ENCODE measurements at regions not wholly inside any gene's neighbourhood (a gene's known extent, or its start where the extent isn't known, plus 50 kb on each side); places are given as distances from the start of the nearest gene placed in this dataset.

- H3K4me3 ChIP-seq (ENCODE audit: low read depth, low read length) = no peak overlapping the region
- H3K36me3 ChIP-seq (replicated peaks) = no peaks in the 10 kb centered on the region
- no peak overlapping the region for H3K27ac ChIP-seq
- no peaks in the 10 kb centered on the region for H3K27me3 ChIP-seq (replicated peaks)
- TF ChIP-seq CTCF (IDR thresholded peaks at IDR 0.05; ENCODE audit: low read depth, low read length, missing control alignments) = no peak
- no peak for DNase-seq
- in situ Hi-C loops (cut with HindIII; ENCODE audit: low pct_ligation_motif_present, low sequenced_read_pairs) = no loop called here
Measured at GRCh38 chr9:74366111-74366510, 131.0 kb upstream of the RORB start.

- Histone ChIP-seq H3K27me3 (replicated peaks) (no peaks in the 10 kb centered on the region), H3K27ac (no peak overlapping the region), H3K4me3 (ENCODE audit: low read depth, low read length) (no peak overlapping the region), H3K36me3 (replicated peaks) (no peaks in the 10 kb centered on the region)
- in situ Hi-C loops (cut with HindIII; ENCODE audit: low pct_ligation_motif_present, low sequenced_read_pairs) = no loop called here
- no peak for TF ChIP-seq CTCF (IDR thresholded peaks at IDR 0.05; ENCODE audit: low read depth, low read length, missing control alignments)
- no peak for DNase-seq
Measured at GRCh38 chr9:74369844-74370243, 127.3 kb upstream of the RORB start.

GRCh38 chr9:74373348-74373747, 123.8 kb upstream of the RORB start:
- Histone ChIP-seq H3K27ac (no peak overlapping the region), H3K27me3 (replicated peaks) (no peaks in the 10 kb centered on the region), H3K4me3 (ENCODE audit: low read depth, low read length) (no peak overlapping the region), H3K36me3 (replicated peaks) (no peaks in the 10 kb centered on the region)
- in situ Hi-C loops (cut with HindIII; ENCODE audit: low pct_ligation_motif_present, low sequenced_read_pairs) = no loop called here
- no peak for TF ChIP-seq CTCF (IDR thresholded peaks at IDR 0.05; ENCODE audit: low read depth, low read length, missing control alignments)
- no peak for DNase-seq

GRCh38 chr9:74379718-74380117, 117.4 kb upstream of the RORB start:
- DNase-seq = no peak
- TF ChIP-seq CTCF (IDR thresholded peaks at IDR 0.05; ENCODE audit: low read depth, low read length, missing control alignments) = peak; percentile 60
- in situ Hi-C loops (cut with HindIII; ENCODE audit: low pct_ligation_motif_present, low sequenced_read_pairs) = no loop called here

GRCh38 chr9:74391816-74392215, 105.3 kb upstream of the RORB start:
- Histone ChIP-seq H3K4me3 (ENCODE audit: low read depth, low read length) (no peak overlapping the region), H3K36me3 (replicated peaks) (no peaks in the 10 kb centered on the region)

More at GRCh38 chr9:74379718-74380117, 117.4 kb upstream of the RORB start:
- Histone ChIP-seq H3K4me3 (ENCODE audit: low read depth, low read length) (no peak overlapping the region), H3K36me3 (replicated peaks) (no peaks in the 10 kb centered on the region), H3K27me3 (replicated peaks) (no peaks in the 10 kb centered on the region), H3K27ac (no peak overlapping the region)

More at GRCh38 chr9:74391816-74392215, 105.3 kb upstream of the RORB start:
- in situ Hi-C loops (cut with HindIII; ENCODE audit: low pct_ligation_motif_present, low sequenced_read_pairs) = no loop called here
- H3K27me3 ChIP-seq (replicated peaks) = no peaks in the 10 kb centered on the region
- no peak for DNase-seq
- H3K27ac ChIP-seq = no peak overlapping the region
- no peak for TF ChIP-seq CTCF (IDR thresholded peaks at IDR 0.05; ENCODE audit: low read depth, low read length, missing control alignments)

All from brain microvascular endothelial cell (primary cell).